CD14-positive monocyte (primary cell): ENCODE measurements at regions not wholly inside any gene's neighbourhood (a gene's known extent, or its start where the extent isn't known, plus 50 kb on each side); places are given as distances from the start of the nearest gene placed in this dataset.
A peak's percentile ranks its signal among the peaks of the same experiment; 100 is the strongest.
"Not testable (repeated sequence)": the region's sequence is repeated elsewhere in the genome, so short reads cannot be mapped to it uniquely, and the experiment has no call there.

ENCODE experiments used
- DNase-seq, 3 donors: peaks; one replicate each; pipeline ENCODE4 v3.0.0-alpha.2; 2011 to 2022
- H2AFZ ChIP-seq: 2 replicates; pipeline ENCODE4 v1.6.0; 2012; ENCODE audit warnings: mild to moderate bottlenecking, low read depth, low read length, inconsistent platforms; ENCODE audit not compliant: insufficient read depth, poor library complexity, severe bottlenecking
- H3K27ac ChIP-seq, 2 donors: 1 replicate in 1 of 2; 2 replicates in 1 of 2; pipeline ENCODE4 v1.5.1; 2012 to 2013; ENCODE audit warnings: low read length in 2 of 2, control low read depth in 1 of 2, inconsistent platforms in 1 of 2, low read depth in 1 of 2, mild to moderate bottlenecking in 1 of 2
- H3K27me3 ChIP-seq, 2 donors: one replicate each; pipeline versions ENCODE4 v1.6.0 to v1.6.1; 2011 to 2013; ENCODE audit warnings: low read length in 2 of 2; ENCODE audit not compliant: control insufficient read depth in 2 of 2, insufficient read depth in 2 of 2
- H3K36me3 ChIP-seq, 2 donors: replicated peaks in 1 of 2; 1 replicate in 1 of 2; 2 replicates in 1 of 2; pipeline versions ENCODE4 v1.5.1 to v1.6.1; 2012 to 2013; ENCODE audit warnings: low read length in 2 of 2, control low read depth in 1 of 2, inconsistent platforms in 1 of 2, mild to moderate bottlenecking in 1 of 2; ENCODE audit not compliant: insufficient read depth in 2 of 2, control insufficient read depth in 1 of 2
- H3K4me1 ChIP-seq, 2 donors: 1 replicate in 1 of 2; 2 replicates in 1 of 2; pipeline versions ENCODE4 v1.5.1 to v1.6.1; 2012 to 2013; ENCODE audit warnings: low read length in 2 of 2, control low read depth in 1 of 2, inconsistent platforms in 1 of 2, mild to moderate bottlenecking in 1 of 2, moderate library complexity in 1 of 2; ENCODE audit not compliant: insufficient read depth in 2 of 2, control insufficient read depth in 1 of 2
- H3K4me2 ChIP-seq: replicated peaks from 2 replicates; pipeline ENCODE3; 2012; ENCODE audit warnings: low read length, moderate library complexity, mild to moderate bottlenecking; ENCODE audit not compliant: poor library complexity, severe bottlenecking; ENCODE audit errors: extremely low read depth
- H3K4me3 ChIP-seq, 3 experiments: fragments of 200-600 bp in 1 of 3; sonication (generic) in 1 of 3; replicated peaks in 1 of 3; 1 replicate in 2 of 3; 2 replicates in 1 of 3; pipeline ENCODE4 v1.5.1; 2011 to 2013; ENCODE audit warnings: low read length in 3 of 3, mild to moderate bottlenecking in 3 of 3, control low read depth in 2 of 3, low read depth in 2 of 3, inconsistent platforms in 1 of 3, moderate library complexity in 1 of 3
- H3K79me2 ChIP-seq: 2 replicates; pipeline ENCODE4 v1.6.0; 2012; ENCODE audit warnings: mild to moderate bottlenecking, control low read depth, inconsistent platforms, low read length, moderate library complexity; ENCODE audit not compliant: insufficient read depth
- H3K9ac ChIP-seq: 2 replicates; pipeline ENCODE4 v1.6.0; 2017; ENCODE audit warnings: low read length, mild to moderate bottlenecking; ENCODE audit not compliant: insufficient read depth, poor library complexity, severe bottlenecking
- H3K9me3 ChIP-seq, 2 donors: replicated peaks in 1 of 2; 1 replicate in 1 of 2; 2 replicates in 1 of 2; pipeline versions ENCODE4 v1.5.1 to v1.6.1; 2012 to 2013; ENCODE audit warnings: low read length in 2 of 2, control low read depth in 1 of 2; ENCODE audit not compliant: control insufficient read depth in 1 of 2, insufficient read depth in 1 of 2
- H4K20me1 ChIP-seq: 2 replicates; pipeline ENCODE4 v1.6.0; 2012; ENCODE audit warnings: mild to moderate bottlenecking, low read length, control low read depth, moderate library complexity; ENCODE audit not compliant: insufficient read depth
- H3K27ac Mint-ChIP-seq, 7 donors: one replicate each; pipeline ENCODE4 v1.8.0; 2020; ENCODE audit warnings: mild to moderate bottlenecking in 7 of 7, mixed read lengths in 7 of 7, moderate library complexity in 6 of 7, inconsistent platforms in 2 of 7
- H3K27me3 Mint-ChIP-seq, 3 donors: one replicate each; pipeline ENCODE4 v1.8.0; 2021 to 2022; ENCODE audit warnings: low read depth in 3 of 3, mild to moderate bottlenecking in 3 of 3, mixed read lengths in 3 of 3, moderate library complexity in 3 of 3, inconsistent platforms in 1 of 3
- H3K36me3 Mint-ChIP-seq, 2 donors: one replicate each; pipeline ENCODE4 v1.8.0; 2020; ENCODE audit warnings: mixed read lengths in 2 of 2, inconsistent platforms in 1 of 2, mild to moderate bottlenecking in 1 of 2
- H3K4me1 Mint-ChIP-seq: one replicate; pipeline ENCODE4 v1.8.0; 2020; ENCODE audit warnings: mild to moderate bottlenecking, mixed read lengths
- H3K4me3 Mint-ChIP-seq, 2 donors: one replicate each; pipeline ENCODE4 v1.8.0; 2020; ENCODE audit warnings: mild to moderate bottlenecking in 2 of 2, mixed read lengths in 2 of 2, moderate library complexity in 1 of 2
- H3K9me3 Mint-ChIP-seq, 7 donors: one replicate each; pipeline ENCODE4 v1.8.0; 2020 to 2022; ENCODE audit warnings: mixed read lengths in 7 of 7, mild to moderate bottlenecking in 6 of 7, moderate library complexity in 6 of 7, inconsistent platforms in 2 of 7
- WGBS: methylation state at CpG from one replicate; pipeline ENCODE4 v1.1.5; 2013; ENCODE audit warnings: missing lambda C conversion rate; ENCODE audit not compliant: insufficient coverage; 5-methylcytosine and 5-hydroxymethylcytosine counted together
- intact Hi-C, 2 donors: fragments of 100-400 bp; cut with micrococcal nuclease; formaldehyde crosslinking; loops; one replicate each; pipeline versions ENCODE4 v1.15.0 to v1.15.1; 2023

- WGBS = no CpG with 5 or more reads among the region's 77 CpGs
- not testable (repeated sequence) for DNase-seq
Observed at GRCh38 chr15:32313446-32314209, 89.5 kb downstream of the GOLGA8K start.

GRCh38 chr15:32312721-32313120, 90.4 kb downstream of the GOLGA8K start:
- H3K9ac ChIP-seq, H3K27ac ChIP-seq, H3K4me1 ChIP-seq, H3K36me3 Mint-ChIP-seq, H3K4me3 ChIP-seq, H3K9me3 Mint-ChIP-seq, H3K79me2 ChIP-seq, H3K27me3 ChIP-seq, H2AFZ ChIP-seq, H4K20me1 ChIP-seq, H3K4me1 Mint-ChIP-seq, H3K9me3 ChIP-seq, intact Hi-C loops, H3K4me2 ChIP-seq, H3K27me3 Mint-ChIP-seq, H3K36me3 ChIP-seq, H3K27ac Mint-ChIP-seq, H3K4me3 Mint-ChIP-seq, DNase-seq: not testable (repeated sequence)
- 13% methylated on average over 8 of the region's 37 CpGs for WGBS

More at GRCh38 chr15:32313446-32314209, 89.5 kb downstream of the GOLGA8K start:
- H3K36me3 Mint-ChIP-seq, intact Hi-C loops, H3K27ac Mint-ChIP-seq, H3K4me3 Mint-ChIP-seq, H3K9me3 Mint-ChIP-seq, H3K4me1 ChIP-seq, H3K9me3 ChIP-seq, H4K20me1 ChIP-seq, H3K4me1 Mint-ChIP-seq, H3K27me3 ChIP-seq, H3K9ac ChIP-seq, H3K4me2 ChIP-seq, H3K4me3 ChIP-seq, H2AFZ ChIP-seq, H3K27me3 Mint-ChIP-seq, H3K79me2 ChIP-seq, H3K27ac ChIP-seq, H3K36me3 ChIP-seq: not testable (repeated sequence)

GRCh38 chr15:32307592-32307991, 95.5 kb downstream of the GOLGA8K start:
- H3K27ac Mint-ChIP-seq, H3K27ac ChIP-seq, H3K27me3 Mint-ChIP-seq, H3K79me2 ChIP-seq, DNase-seq, H2AFZ ChIP-seq, intact Hi-C loops, H3K9me3 ChIP-seq, H3K9ac ChIP-seq, H3K4me3 ChIP-seq, H3K9me3 Mint-ChIP-seq, H3K36me3 ChIP-seq, H3K4me1 ChIP-seq, H3K27me3 ChIP-seq, H3K4me1 Mint-ChIP-seq, H3K36me3 Mint-ChIP-seq, H4K20me1 ChIP-seq, H3K4me2 ChIP-seq, H3K4me3 Mint-ChIP-seq: not testable (repeated sequence)
- WGBS = 90% methylated on average over 2 of the region's 5 CpGs

GRCh38 chr15:32276200-32276830, 126.8 kb downstream of the GOLGA8K start:
- H3K9me3 Mint-ChIP-seq = not testable (repeated sequence)

More at GRCh38 chr15:32276200-32276830, 126.8 kb downstream of the GOLGA8K start:
- H3K27me3 ChIP-seq, intact Hi-C loops, H3K4me3 Mint-ChIP-seq, H3K36me3 ChIP-seq, H4K20me1 ChIP-seq, H3K27ac ChIP-seq, H3K27ac Mint-ChIP-seq, H3K9ac ChIP-seq, H3K4me3 ChIP-seq, H2AFZ ChIP-seq, H3K4me1 ChIP-seq, H3K9me3 ChIP-seq, H3K27me3 Mint-ChIP-seq, H3K79me2 ChIP-seq, H3K36me3 Mint-ChIP-seq, H3K4me2 ChIP-seq, H3K4me1 Mint-ChIP-seq: not testable (repeated sequence)
- DNase-seq = peak in 1 of 3 donors; percentile 0
- WGBS = no CpG with 5 or more reads among the region's 21 CpGs
